ENCODE measurements at regions not wholly inside any gene's neighbourhood (a gene's known extent, or its start where the extent isn't known, plus 50 kb on each side); places are given as distances from the start of the nearest gene placed in this dataset.
"Not testable (repeated sequence)": the region's sequence is repeated elsewhere in the genome, so short reads cannot be mapped to it uniquely, and the experiment has no call there.

- no peak for DNase-seq
Measured at GRCh38 chr19:28586474-28586873, 626.5 kb downstream of the UQCRFS1 start.

DNA sequence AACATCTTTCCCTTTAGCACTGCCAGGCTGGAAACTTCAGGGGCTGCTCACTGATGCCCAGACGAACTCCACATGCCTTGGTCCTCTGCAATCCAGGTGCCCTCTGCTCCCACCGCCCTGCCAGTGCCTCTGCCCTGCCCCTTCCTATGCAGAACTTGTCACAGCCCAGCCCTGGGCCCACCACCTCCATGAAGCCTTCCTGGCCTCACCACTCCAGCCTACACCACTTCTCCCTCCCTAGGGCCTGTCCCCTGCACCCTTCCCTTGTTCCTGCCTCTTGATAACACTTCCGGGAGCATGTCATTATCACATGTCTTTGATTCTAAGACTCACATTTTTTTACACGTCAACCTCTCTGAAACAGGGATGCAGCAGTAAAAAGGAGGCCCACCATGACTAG lies 627.2 kb downstream of the UQCRFS1 start:
- no peak for DNase-seq

DNA sequence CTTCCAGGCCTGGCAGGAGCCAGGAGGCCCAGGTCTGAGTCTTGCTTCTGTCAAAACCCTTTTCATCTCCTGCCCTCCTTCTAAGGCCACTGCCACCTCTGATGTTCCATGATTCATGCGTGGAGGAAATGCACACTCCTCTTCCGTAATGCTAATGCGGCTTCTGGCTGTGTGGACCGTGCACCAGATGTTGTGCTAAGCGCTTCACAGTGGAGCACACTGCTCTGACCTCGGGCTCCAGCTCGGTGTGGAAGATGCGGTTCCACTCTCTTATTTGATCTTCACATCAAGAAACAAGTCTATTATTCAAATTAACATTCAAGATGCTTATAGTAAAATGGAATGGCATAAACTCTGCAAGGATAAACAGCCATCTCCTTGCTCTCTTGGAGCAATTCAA lies 629.2 kb downstream of the UQCRFS1 start:
- DNase-seq, result no peak

GRCh38 chr19:28583242-28583641 lies 629.7 kb downstream of the UQCRFS1 start:
- DNase-seq, result no peak

DNA sequence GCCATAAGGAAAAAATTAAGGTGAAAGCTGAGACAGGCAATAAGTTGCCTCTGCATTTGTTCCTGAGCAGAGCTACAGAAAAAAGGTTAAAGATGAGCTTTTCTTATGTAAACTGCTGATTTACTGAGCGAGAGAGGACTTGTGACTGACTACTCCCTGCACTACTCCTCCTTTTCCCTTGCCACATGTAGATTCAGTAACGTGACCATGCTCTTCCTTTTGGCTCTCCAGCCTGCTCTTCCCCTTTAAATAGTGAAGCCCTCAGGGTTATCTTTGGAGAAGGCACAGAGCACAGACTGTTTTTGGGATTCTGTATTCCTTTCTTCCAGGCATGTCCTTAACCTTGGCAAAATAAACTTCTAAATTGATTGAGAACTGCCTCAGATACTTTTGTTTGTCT lies 630.2 kb downstream of the UQCRFS1 start:
- no peak for DNase-seq

GRCh38 chr19:28582344-28582743 lies 630.6 kb downstream of the UQCRFS1 start:
- no peak for DNase-seq

GRCh38 chr19:28581468-28581770 lies 631.5 kb downstream of the UQCRFS1 start:
- no peak for DNase-seq

DNA sequence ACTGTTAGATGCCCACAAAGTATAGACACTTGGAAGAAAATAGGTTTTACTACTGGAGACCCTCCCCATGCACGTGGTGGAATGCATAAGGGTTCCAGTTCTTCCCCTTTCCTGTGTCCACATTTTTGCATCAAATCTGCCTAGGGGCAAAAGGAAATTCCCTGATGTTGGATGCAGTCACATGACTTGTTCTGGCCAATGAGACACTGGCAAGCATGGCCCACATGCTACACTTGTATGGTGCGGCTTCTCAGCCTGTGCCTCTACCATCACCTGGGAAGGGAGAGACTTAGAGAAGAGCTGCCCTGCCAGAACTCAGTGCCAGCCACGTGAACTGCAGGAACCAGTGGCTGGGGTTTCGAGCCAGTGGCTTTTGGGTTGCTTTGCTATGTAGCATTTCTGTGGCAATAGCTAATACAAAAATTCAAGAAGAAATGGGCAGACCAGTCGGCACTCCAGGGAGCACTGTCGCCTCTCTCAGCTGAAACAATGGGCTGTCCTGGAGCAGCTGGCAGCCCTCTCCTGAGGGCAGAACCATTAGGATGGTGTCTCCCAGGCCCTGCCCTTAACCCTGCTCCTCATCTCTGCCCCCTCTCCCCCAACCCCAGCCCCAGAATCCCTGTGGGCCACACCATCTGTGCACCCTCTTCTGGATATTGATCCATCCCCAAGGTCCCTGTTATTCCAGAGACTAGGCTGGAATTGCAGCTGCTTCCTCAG lies 634.0 kb downstream of the UQCRFS1 start:
- no peak for DNase-seq

GRCh38 chr19:28578208-28578607 lies 634.7 kb downstream of the UQCRFS1 start:
- DNase-seq, result no peak

DNA sequence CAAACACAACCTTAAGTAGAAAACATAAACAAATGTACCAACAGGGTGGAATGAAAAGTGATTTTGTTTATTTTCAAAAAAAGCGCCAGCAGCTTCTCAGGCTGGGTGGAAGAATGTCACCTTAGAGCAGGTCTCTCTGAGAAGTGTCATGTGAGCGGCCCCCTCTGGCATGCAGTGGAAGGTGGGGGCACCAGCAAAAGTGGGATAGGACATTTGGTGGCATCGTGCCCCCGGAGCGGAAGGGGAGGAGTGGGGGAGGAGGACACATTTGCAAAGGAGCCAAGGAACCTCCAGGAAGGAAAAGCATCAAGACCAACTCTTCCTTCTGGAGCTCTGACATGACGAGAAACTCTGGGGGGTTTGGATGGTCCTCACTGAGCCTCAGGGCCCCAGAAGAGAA lies 635.3 kb downstream of the UQCRFS1 start:
- DNase-seq, result no peak

DNA sequence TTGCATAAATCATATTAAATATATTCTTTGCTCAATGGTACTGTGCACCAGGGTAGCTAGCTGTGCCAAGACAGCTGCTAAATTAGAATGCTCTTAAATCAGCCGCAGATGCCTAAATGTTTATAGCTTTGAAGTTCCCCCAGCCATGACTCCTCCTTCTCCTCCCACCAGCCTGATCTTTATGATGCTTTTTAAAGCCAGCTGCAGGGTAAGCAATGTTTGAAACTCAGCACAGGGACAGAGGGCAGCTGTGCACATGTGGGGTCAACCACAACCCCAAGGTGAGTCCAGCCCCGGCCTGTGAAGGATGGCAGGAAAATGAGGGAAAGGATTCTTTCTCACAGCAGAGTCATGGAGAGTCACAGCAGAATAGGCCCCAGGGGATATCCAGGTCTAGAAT lies 635.7 kb downstream of the UQCRFS1 start:
- peak; percentile 58 for DNase-seq

DNA sequence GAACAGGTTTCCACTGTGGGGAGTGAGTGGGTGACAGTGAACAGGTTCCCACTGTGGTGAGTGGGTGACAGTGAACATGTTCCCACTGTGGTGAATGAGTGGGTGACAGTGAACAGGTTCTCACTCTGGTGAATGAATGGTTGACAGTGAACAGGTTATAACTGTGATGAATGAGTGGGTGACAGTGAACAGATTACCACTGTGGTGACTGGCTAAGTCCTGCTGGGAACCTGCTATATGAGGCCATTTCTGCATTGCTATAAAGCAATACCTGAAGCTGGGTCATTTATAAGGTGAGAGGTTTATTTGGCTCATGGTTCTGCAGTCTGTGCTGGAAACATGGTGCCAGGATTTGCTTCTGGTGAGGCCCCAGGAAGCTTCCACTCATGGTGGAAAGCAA lies 637.1 kb downstream of the UQCRFS1 start:
- DNase-seq, result no peak

DNA sequence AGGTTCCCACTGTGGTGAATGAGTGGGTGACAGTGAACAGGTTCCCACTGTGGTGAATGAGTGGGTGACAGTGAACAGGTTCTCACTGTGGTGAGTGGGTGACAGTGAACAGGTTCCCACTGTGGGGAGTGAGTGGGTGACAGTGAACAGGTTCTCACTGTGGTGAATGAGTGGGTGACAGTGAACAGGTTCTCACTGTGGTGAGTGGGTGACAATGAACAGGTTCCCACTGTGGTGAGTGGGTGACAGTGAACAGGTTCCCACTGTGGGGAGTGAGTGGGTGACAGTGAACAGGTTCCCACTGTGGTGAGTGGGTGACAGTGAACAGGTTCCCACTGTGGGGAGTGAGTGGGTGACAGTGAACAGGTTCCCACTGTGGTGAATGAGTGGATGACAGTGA lies 637.6 kb downstream of the UQCRFS1 start:
- not testable (repeated sequence) for DNase-seq

DNA sequence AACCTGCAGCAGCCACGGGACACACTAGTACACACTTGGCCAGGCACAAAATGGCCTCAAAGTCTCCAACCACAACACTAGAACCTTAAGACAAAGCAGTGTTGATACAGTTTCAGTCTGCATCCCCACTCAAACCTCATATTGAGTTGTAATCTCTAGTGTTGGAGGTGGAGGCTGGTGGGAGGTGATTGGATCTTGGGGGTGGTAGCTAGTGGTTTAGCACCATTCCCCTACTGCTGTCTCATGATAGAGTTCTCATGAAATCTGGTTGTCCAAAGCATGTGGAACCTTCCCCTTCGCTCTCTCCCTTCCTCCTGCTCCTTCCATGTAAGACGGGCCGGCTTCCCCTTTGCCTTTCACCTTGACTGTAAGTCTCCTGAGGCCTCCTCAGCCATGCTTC lies 638.7 kb downstream of the UQCRFS1 start:
- DNase-seq, result no peak

- no peak for DNase-seq
Measured at GRCh38 chr19:28569132-28570131, 643.5 kb downstream of the UQCRFS1 start.

GRCh38 chr19:28567834-28568233 lies 645.1 kb downstream of the UQCRFS1 start:
- DNase-seq, result no peak

DNA sequence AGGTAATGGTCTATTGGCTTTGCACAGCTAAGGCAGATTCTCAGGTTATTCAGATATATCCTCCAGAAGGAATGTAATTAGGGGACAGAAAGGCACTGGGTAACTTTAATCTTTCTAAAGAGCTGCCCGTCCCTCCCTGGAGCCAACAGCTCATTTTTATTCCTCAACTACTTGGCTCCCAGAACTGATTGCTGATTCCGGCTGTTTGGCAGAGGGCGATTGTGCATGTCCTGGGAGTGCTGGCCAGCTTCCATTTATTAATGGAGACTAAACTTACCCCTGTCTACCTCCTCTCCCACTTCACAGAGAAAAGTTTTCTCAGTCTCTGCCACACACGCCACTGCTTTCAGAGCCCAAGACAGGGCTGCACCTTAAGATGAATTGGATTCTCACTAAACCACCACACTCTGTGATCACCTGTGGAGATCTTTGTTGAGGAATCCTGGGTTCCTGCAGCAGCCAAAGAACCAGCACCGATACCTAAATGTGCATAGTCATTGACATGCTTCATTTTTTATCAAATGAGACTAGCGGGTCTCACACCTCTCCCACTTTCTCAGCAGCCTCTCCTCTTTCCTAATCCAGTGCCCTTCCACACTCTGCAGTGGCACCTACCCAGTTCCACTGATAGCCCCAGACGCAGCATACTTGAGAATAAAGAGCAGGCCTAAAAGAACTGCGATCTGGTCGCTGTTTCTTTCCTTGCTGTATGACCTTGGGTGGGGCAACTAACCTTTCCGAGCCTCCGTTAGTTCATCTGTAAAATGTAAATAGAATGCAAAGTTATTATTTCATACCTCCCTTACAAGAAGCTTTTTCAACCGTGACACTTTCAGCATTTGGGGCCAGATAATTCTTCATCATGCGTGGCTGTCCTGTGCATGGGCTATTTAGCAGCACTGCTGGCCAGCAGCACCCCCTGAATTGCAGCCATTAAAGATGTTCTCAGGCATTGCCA lies 648.7 kb downstream of the UQCRFS1 start:
- no peak for DNase-seq

- DNase-seq, result no peak
Measured at GRCh38 chr19:28560786-28561185, 652.2 kb downstream of the UQCRFS1 start.

- DNase-seq, result no peak
Measured at GRCh38 chr19:28558783-28559182, 654.2 kb downstream of the UQCRFS1 start.

DNA sequence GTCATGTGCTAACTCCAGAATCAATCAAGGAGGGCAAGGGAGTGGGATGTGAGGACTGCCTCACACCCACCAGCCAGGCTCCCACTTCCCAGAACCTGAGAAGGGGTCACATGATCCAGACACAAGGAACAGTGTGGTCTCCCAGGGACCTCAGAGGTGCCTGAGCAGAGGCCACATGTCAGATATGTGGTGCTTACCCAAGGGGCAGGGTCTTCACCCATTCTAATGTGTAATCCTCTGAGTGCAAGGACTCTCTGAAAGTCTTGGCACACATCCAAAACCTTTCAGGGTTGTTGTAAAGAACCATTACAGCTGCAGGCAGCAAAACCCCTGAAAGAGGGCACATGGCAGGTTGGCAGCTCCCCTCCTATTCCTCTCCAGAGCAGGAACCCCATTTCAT lies 656.6 kb downstream of the UQCRFS1 start:
- no peak for DNase-seq

- no peak for DNase-seq
Measured at GRCh38 chr19:28555317-28555716, 657.6 kb downstream of the UQCRFS1 start.

GRCh38 chr19:28554321-28555091 lies 658.4 kb downstream of the UQCRFS1 start:
- no peak for DNase-seq

Measured in tongue (tissue), 1 donor.